ENCODE measurements at regions not wholly inside any gene's neighbourhood (a gene's known extent, or its start where the extent isn't known, plus 50 kb on each side); places are given as distances from the start of the nearest gene placed in this dataset.

- DNase-seq: no peak
These were observed 117.1 kb upstream of the FBXL4 start for GRCh38 chr6:99064834-99065233.

- no peak for DNase-seq
These were observed 88.9 kb upstream of the FBXL4 start for GRCh38 chr6:99036672-99037071.

GRCh38 chr6:99032396-99032795, 84.7 kb upstream of the FBXL4 start:
- no peak for DNase-seq

- DNase-seq: no peak
These were observed 84.2 kb upstream of the FBXL4 start for GRCh38 chr6:99031957-99032356.

- no peak for DNase-seq
These were observed 83.2 kb upstream of the FBXL4 start for GRCh38 chr6:99030915-99031314.

GRCh38 chr6:99026135-99026534, 78.4 kb upstream of the FBXL4 start:
- no peak for DNase-seq

GRCh38 chr6:99024089-99024488, 76.3 kb upstream of the FBXL4 start:
- no peak for DNase-seq

- DNase-seq: no peak
These were observed 74.4 kb upstream of the FBXL4 start for GRCh38 chr6:99022039-99022609.

GRCh38 chr6:99019381-99019780, 71.6 kb upstream of the FBXL4 start:
- DNase-seq: no peak

GRCh38 chr6:99017150-99017549, 69.4 kb upstream of the FBXL4 start:
- DNase-seq: no peak

- DNase-seq: no peak
These were observed 68.6 kb upstream of the FBXL4 start for GRCh38 chr6:99016355-99016754.

- no peak for DNase-seq
These were observed 66.3 kb upstream of the FBXL4 start for GRCh38 chr6:99014061-99014460.

- no peak for DNase-seq
These were observed 65.9 kb upstream of the FBXL4 start for GRCh38 chr6:99013661-99014060.

GRCh38 chr6:99013145-99013544, 65.4 kb upstream of the FBXL4 start:
- DNase-seq: no peak

GRCh38 chr6:99011151-99011550, 63.4 kb upstream of the FBXL4 start:
- DNase-seq: no peak

- no peak for DNase-seq
These were observed 55.1 kb upstream of the FBXL4 start for GRCh38 chr6:99002831-99003230.

- no peak for DNase-seq
These were observed 50.4 kb upstream of the FBXL4 start for GRCh38 chr6:98998103-98998502.
